ENCODE measurements at regions not wholly inside any gene's neighbourhood (a gene's known extent, or its start where the extent isn't known, plus 50 kb on each side); places are given as distances from the start of the nearest gene placed in this dataset.
"Not testable (repeated sequence)": the region's sequence is repeated elsewhere in the genome, so short reads cannot be mapped to it uniquely, and the experiment has no call there.

DNA sequence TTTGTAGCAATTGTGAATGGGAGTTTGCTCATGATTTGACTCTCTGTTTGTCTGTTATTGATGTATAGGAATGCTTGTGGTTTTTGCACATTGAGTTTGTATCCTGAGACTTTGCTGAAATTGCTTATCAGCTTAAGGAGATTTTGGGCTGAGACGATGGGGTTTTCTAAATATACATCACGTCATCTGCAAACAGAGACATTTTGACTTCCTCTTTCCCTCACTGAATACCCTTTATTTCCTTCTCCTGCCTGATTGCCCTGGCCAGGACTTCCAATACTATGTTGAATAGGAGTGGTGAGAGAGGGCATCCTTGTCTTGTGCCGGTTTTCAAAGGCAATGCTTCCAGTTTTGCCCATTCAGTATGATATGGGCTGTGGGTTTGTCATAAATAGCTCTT, 96.6 kb downstream of the EBLN1 start:
- dilution Hi-C loops (cut with HindIII; ENCODE audit: low sequenced_read_pairs, unreplicated experiment); H3K4me1 ChIP-seq (ENCODE audit: control insufficient read depth, insufficient read depth, low read length); intact Hi-C loops (cut with micrococcal nuclease); H2AK9ac ChIP-seq (replicated peaks; ENCODE audit: low read depth, low read length, poor library complexity); H3K36me3 ChIP-seq (ENCODE audit: control insufficient read depth, insufficient read depth, low read length); H2BK5ac ChIP-seq (ENCODE audit: low read depth, low read length, poor library complexity, severe bottlenecking); H4K91ac ChIP-seq (ENCODE audit: insufficient read depth, low read depth, low read length); H2AFZ ChIP-seq (replicated peaks; ENCODE audit: low read length, poor library complexity); H2BK20ac ChIP-seq (ENCODE audit: low read depth, low read length); POLR2A ChIA-PET (ENCODE audit: unreplicated experiment); H4K20me1 ChIP-seq (ENCODE audit: insufficient read depth, low read length); H3K27me3 ChIP-seq (ENCODE audit: control insufficient read depth, insufficient read depth, low read length); H3K18ac ChIP-seq (ENCODE audit: low read depth, low read length); in situ Hi-C loops (cut with MboI; ENCODE audit: low sequenced_read_pairs); H3K27ac ChIP-seq (ENCODE audit: insufficient read depth, low read length); H3K9me3 ChIP-seq (ENCODE audit: control insufficient read depth, insufficient read depth, low read length); H3K4ac ChIP-seq (ENCODE audit: low read depth, low read length); DNase-seq; H3K14ac ChIP-seq (replicated peaks; ENCODE audit: low read depth, low read length); H3K56ac ChIP-seq (ENCODE audit: extremely low read depth, insufficient read depth, low read length); H2AK5ac ChIP-seq (ENCODE audit: low read depth, low read length); H3K9me1 ChIP-seq (ENCODE audit: insufficient read depth, low read length); CTCF ChIA-PET; H3K23ac ChIP-seq (ENCODE audit: low read depth, low read length); H4K5ac ChIP-seq (ENCODE audit: low read depth, low read length); ATAC-seq (ENCODE audit: low read depth); H3K4me3 ChIP-seq (ENCODE audit: insufficient read depth, low read depth, low read length); H3K9ac ChIP-seq (ENCODE audit: low read depth, low read length); H3K79me1 ChIP-seq (ENCODE audit: low read depth in 1 of 2, low read length in 2 of 2); H2BK15ac ChIP-seq (ENCODE audit: low read depth, low read length); BruUV-seq (replicated peaks); H3K4me2 ChIP-seq (ENCODE audit: low read depth, low read length); H4K8ac ChIP-seq (ENCODE audit: low read depth in 2 of 2, low read length in 2 of 2); H2BK120ac ChIP-seq (ENCODE audit: low read depth, low read length): not testable (repeated sequence)
- no CpG with 5 or more reads among the region's 3 CpGs for WGBS, 2 experiments (ENCODE audit: extremely low coverage in 2 of 2, insufficient read length in 1 of 2)

DNA sequence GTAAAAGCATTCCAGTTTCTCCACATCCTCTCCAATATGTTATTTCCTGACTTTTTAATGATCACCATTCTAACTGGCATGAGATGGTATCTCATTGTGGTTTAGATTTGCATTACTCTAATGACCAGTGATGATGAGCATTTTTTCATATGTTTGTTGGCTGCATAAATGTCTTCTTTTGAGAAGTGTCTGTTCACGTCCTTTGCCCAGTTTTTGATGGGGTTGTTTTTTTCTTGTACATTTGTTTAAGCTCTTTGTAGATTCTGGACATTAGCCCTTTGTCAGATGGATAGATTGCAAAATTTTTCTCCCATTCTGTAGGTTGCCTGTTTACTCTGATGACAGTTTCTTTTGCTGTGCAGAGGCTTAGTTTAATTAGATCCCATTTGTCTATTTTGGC, 97.7 kb downstream of the EBLN1 start:
- H3K14ac ChIP-seq (replicated peaks; ENCODE audit: low read depth, low read length); H2BK5ac ChIP-seq (ENCODE audit: low read depth, low read length, poor library complexity, severe bottlenecking); in situ Hi-C loops (cut with MboI; ENCODE audit: low sequenced_read_pairs); H2BK120ac ChIP-seq (ENCODE audit: low read depth, low read length); H3K36me3 ChIP-seq (ENCODE audit: control insufficient read depth, insufficient read depth, low read length); H4K5ac ChIP-seq (ENCODE audit: low read depth, low read length); BruUV-seq (replicated peaks); H2AK9ac ChIP-seq (replicated peaks; ENCODE audit: low read depth, low read length, poor library complexity); H2AFZ ChIP-seq (replicated peaks; ENCODE audit: low read length, poor library complexity); H4K8ac ChIP-seq (ENCODE audit: low read depth in 2 of 2, low read length in 2 of 2); CTCF ChIA-PET; H4K91ac ChIP-seq (ENCODE audit: insufficient read depth, low read depth, low read length); H3K23ac ChIP-seq (ENCODE audit: low read depth, low read length); H2BK15ac ChIP-seq (ENCODE audit: low read depth, low read length); POLR2A ChIA-PET (ENCODE audit: unreplicated experiment); H3K4me3 ChIP-seq (ENCODE audit: insufficient read depth, low read depth, low read length); H3K9me1 ChIP-seq (ENCODE audit: insufficient read depth, low read length); H3K9ac ChIP-seq (ENCODE audit: low read depth, low read length); H3K56ac ChIP-seq (ENCODE audit: extremely low read depth, insufficient read depth, low read length); H3K79me1 ChIP-seq (ENCODE audit: low read depth in 1 of 2, low read length in 2 of 2); DNase-seq; H2AK5ac ChIP-seq (ENCODE audit: low read depth, low read length); H2BK20ac ChIP-seq (ENCODE audit: low read depth, low read length); H3K27ac ChIP-seq (ENCODE audit: insufficient read depth, low read length); H3K18ac ChIP-seq (ENCODE audit: low read depth, low read length); H3K27me3 ChIP-seq (ENCODE audit: control insufficient read depth, insufficient read depth, low read length); ATAC-seq (ENCODE audit: low read depth); intact Hi-C loops (cut with micrococcal nuclease); dilution Hi-C loops (cut with HindIII; ENCODE audit: low sequenced_read_pairs, unreplicated experiment); H4K20me1 ChIP-seq (ENCODE audit: insufficient read depth, low read length); H3K4ac ChIP-seq (ENCODE audit: low read depth, low read length); H3K9me3 ChIP-seq (ENCODE audit: control insufficient read depth, insufficient read depth, low read length); H3K4me1 ChIP-seq (ENCODE audit: control insufficient read depth, insufficient read depth, low read length); H3K4me2 ChIP-seq (ENCODE audit: low read depth, low read length): not testable (repeated sequence)
- no CpG with 5 or more reads among the region's 1 CpG for WGBS, 2 experiments (ENCODE audit: extremely low coverage in 2 of 2, insufficient read length in 1 of 2)

Measured in IMR-90 (cell line).